ENCODE measurements at regions not wholly inside any gene's neighbourhood (a gene's known extent, or its start where the extent isn't known, plus 50 kb on each side); places are given as distances from the start of the nearest gene placed in this dataset.

- no peak for TF ChIP-seq EP300 (IDR thresholded peaks at IDR 0.05; ENCODE audit: low read depth)
- TF ChIP-seq CTCF (IDR thresholded peaks at IDR 0.05): no peak
- no peak for TF ChIP-seq POLR2AphosphoS5 (IDR thresholded peaks at IDR 0.05)
Measured at GRCh38 chr9:7510199-7510598, 289.4 kb downstream of the DMAC1 start.
